Smooth muscle cell (in vitro differentiated cells): ENCODE measurements at regions not wholly inside any gene's neighbourhood (a gene's known extent, or its start where the extent isn't known, plus 50 kb on each side); places are given as distances from the start of the nearest gene placed in this dataset.

Experiments
- DNase-seq: peaks from one replicate; lab custom pipeline; 2025; ENCODE audit not compliant: unreplicated experiment; lab: John Stamatoyannopoulos, UW
- H2AFZ ChIP-seq: fragments of 200-600 bp; sonication (generic); 2 replicates; pipeline ENCODE4 v1.6.0; 2016; ENCODE audit warnings: antibody characterized with exemption, low read depth, mild to moderate bottlenecking
- H3F3A ChIP-seq: fragments of 200-600 bp; sonication (generic); 2 replicates; pipeline ENCODE4 v1.6.0; 2017; ENCODE audit warnings: antibody characterized with exemption, low read depth
- H3K27ac ChIP-seq: fragments of 200-600 bp; sonication (generic); 2 replicates; pipeline ENCODE4 v1.5.1; 2016; ENCODE audit warnings: low read depth, mild to moderate bottlenecking
- H3K27me3 ChIP-seq: fragments of 200-600 bp; sonication (generic); 2 replicates; pipeline ENCODE4 v1.6.1; 2016; ENCODE audit warnings: low read depth, mild to moderate bottlenecking
- H3K36me3 ChIP-seq: fragments of 200-600 bp; sonication (generic); 2 replicates; pipeline ENCODE4 v1.5.1; 2016; ENCODE audit warnings: low read depth
- H3K4me1 ChIP-seq: fragments of 200-600 bp; sonication (generic); 2 replicates; pipeline ENCODE4 v1.5.1; 2016; ENCODE audit warnings: low read depth
- H3K4me2 ChIP-seq: fragments of 200-600 bp; sonication (generic); 2 replicates; pipeline ENCODE4 v1.6.0; 2016; ENCODE audit warnings: mild to moderate bottlenecking
- H3K4me3 ChIP-seq: fragments of 200-600 bp; sonication (generic); 2 replicates; pipeline ENCODE4 v1.5.1; 2016; ENCODE audit warnings: mild to moderate bottlenecking
- H3K79me2 ChIP-seq: fragments of 200-600 bp; sonication (generic); 2 replicates; pipeline ENCODE4 v1.6.0; 2016; ENCODE audit warnings: low read depth, mild to moderate bottlenecking
- H3K9ac ChIP-seq: fragments of 200-600 bp; sonication (generic); 2 replicates; pipeline ENCODE4 v1.6.0; 2016; ENCODE audit warnings: low read depth
- H3K9me3 ChIP-seq: fragments of 200-600 bp; sonication (generic); replicated peaks from 2 replicates; pipeline ENCODE4 v1.5.1; 2016; ENCODE audit warnings: low read depth
- H4K20me1 ChIP-seq: fragments of 200-600 bp; sonication (generic); 2 replicates; pipeline ENCODE4 v1.6.0; 2016; ENCODE audit warnings: low read depth
- WGBS: methylation state at CpG from one replicate; pipeline ENCODE4 v1.1.7; 2016; ENCODE audit warnings: low lambda C conversion rate; 5-methylcytosine and 5-hydroxymethylcytosine counted together
- TF ChIP-seq, protein P1 (sequence below): fragments of 200-600 bp; sonication (generic); IDR thresholded peaks from 2 replicates; pipeline ENCODE4 v1.5.1; 2017; ENCODE audit warnings: borderline replicate concordance, mild to moderate bottlenecking, antibody characterized with exemption; ENCODE audit not compliant: insufficient read depth, poor library complexity, severe bottlenecking

DNA sequence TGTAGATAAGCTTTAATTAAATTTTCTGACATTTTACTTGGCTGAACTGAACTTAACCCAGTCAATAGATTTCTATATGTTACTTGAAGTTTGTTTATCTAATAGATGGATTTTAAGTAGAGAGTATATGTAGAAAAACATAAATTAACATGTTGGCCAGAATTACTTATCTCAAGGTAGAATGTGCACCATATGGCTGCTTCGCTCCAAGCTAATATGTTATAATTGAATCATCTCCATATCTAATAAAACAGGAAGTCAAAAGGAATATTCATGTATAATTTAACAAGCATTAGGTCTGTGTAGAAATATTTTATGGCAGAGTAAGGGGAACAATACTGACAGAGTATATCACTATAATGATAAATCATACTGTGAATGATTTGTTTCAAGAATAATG is 650.7 kb upstream of the ALCAM start:
- Histone ChIP-seq H3K4me3 (no peak overlapping the region), H3K79me2 (no peaks in the 10 kb centered on the region), H3K9ac (no peak overlapping the region), H3K4me2 (no peak overlapping the region), H3K4me1 (no peaks in the 10 kb centered on the region), H3K27me3 (no peaks in the 10 kb centered on the region), H3F3A (no peaks in the 10 kb centered on the region), H3K27ac (no peak overlapping the region), H4K20me1 (no peaks in the 10 kb centered on the region), H3K9me3 (no peaks in the 10 kb centered on the region), H2AFZ (no peak overlapping the region), H3K36me3 (no peaks in the 10 kb centered on the region)
- no peak for DNase-seq
- 100% methylated on average over 1 of the region's 1 CpG for WGBS
- TF ChIP-seq, protein P1, sequence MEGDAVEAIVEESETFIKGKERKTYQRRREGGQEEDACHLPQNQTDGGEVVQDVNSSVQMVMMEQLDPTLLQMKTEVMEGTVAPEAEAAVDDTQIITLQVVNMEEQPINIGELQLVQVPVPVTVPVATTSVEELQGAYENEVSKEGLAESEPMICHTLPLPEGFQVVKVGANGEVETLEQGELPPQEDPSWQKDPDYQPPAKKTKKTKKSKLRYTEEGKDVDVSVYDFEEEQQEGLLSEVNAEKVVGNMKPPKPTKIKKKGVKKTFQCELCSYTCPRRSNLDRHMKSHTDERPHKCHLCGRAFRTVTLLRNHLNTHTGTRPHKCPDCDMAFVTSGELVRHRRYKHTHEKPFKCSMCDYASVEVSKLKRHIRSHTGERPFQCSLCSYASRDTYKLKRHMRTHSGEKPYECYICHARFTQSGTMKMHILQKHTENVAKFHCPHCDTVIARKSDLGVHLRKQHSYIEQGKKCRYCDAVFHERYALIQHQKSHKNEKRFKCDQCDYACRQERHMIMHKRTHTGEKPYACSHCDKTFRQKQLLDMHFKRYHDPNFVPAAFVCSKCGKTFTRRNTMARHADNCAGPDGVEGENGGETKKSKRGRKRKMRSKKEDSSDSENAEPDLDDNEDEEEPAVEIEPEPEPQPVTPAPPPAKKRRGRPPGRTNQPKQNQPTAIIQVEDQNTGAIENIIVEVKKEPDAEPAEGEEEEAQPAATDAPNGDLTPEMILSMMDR: no peak

DNA sequence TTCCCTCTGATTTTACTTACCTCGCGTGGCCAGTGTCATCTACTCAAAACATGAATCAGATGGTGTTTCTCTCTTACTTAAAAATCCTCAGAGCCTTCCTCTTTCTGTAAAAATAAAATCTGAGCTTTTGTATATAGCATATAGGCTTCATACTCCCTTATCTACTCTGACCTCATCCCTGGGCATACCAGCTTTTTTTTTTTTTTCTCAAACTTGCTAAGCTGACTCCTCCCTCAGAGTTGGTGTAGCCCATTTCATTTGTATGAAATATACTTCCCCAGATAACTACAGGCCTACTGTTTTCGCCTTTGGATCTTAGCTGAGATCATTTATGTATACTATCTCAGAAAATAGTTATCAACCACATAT is 648.9 kb upstream of the ALCAM start:
- DNase-seq: no peak
- no peaks in the 10 kb centered on the region for H4K20me1 ChIP-seq
- no peak overlapping the region for H3K9ac ChIP-seq
- H3K9me3 ChIP-seq: no peaks in the 10 kb centered on the region
- H3K27me3 ChIP-seq: no peaks in the 10 kb centered on the region
- no peaks in the 10 kb centered on the region for H3F3A ChIP-seq
- TF ChIP-seq, protein P1: no peak
- WGBS: 68% methylated on average over 3 of the region's 3 CpGs
- H3K4me3 ChIP-seq: no peak overlapping the region
- no peaks in the 10 kb centered on the region for H3K4me1 ChIP-seq
- H3K4me2 ChIP-seq: no peak overlapping the region
- H3K36me3 ChIP-seq: no peaks in the 10 kb centered on the region
- no peaks in the 10 kb centered on the region for H3K79me2 ChIP-seq
- H3K27ac ChIP-seq: no peak overlapping the region
- peak overlapping the region; percentile 19 for H2AFZ ChIP-seq

DNA sequence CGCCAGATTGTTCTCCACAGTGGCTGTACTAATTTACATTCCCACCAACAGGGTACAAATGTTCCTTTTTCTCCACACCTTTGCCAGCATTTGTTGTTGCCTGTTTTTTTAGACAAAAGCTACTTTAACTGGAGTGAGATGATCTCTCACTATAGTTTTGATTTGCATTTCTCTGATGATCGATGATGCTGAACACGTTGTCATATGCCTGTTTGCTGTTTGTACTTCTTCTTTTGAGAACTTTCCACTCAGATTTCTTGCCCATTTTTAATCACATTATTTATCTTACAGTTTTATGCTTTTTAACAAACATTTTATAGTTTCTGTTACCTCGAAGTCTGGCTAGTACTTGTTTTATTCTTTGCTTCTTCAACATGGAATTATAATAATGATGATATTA is 643.7 kb upstream of the ALCAM start:
- no peak overlapping the region for H2AFZ ChIP-seq
- no peak overlapping the region for H3K27ac ChIP-seq
- TF ChIP-seq, protein P1: no peak
- no peaks in the 10 kb centered on the region for H4K20me1 ChIP-seq
- no peak overlapping the region for H3K9ac ChIP-seq
- H3K4me1 ChIP-seq: no peaks in the 10 kb centered on the region
- no peak overlapping the region for H3K4me3 ChIP-seq
- H3K9me3 ChIP-seq: no peaks in the 10 kb centered on the region
- no peaks in the 10 kb centered on the region for H3K27me3 ChIP-seq
- no peak for DNase-seq
- no peak overlapping the region for H3K4me2 ChIP-seq
- no peaks in the 10 kb centered on the region for H3K36me3 ChIP-seq
- H3K79me2 ChIP-seq: no peaks in the 10 kb centered on the region
- H3F3A ChIP-seq: no peaks in the 10 kb centered on the region
- WGBS: 88% methylated on average over 4 of the region's 4 CpGs

DNA sequence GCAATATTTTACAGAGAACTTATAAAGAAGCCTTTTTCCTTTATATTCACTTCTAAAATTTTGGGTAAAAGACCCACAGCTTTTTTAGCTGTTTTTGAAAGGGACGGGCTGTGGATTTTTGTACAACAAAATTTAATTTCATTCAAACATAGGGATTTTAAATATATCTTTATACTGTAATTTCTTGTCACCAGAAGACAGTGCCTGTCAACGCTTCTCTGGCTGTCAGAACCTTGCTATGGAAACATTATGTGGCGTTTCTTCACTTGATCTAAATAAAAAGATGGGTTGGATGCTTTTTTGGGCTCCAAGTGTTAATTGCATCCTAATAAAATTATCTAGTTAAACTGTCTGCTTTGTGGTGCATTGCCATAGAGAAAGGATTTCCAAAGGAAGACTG is 635.6 kb upstream of the ALCAM start:
- Histone ChIP-seq H3K27me3 (no peaks in the 10 kb centered on the region), H3K4me2 (no peak overlapping the region), H3K27ac (no peak overlapping the region), H3K9me3 (no peaks in the 10 kb centered on the region), H3F3A (no peaks in the 10 kb centered on the region), H3K9ac (no peak overlapping the region), H3K79me2 (no peaks in the 10 kb centered on the region), H2AFZ (no peak overlapping the region), H3K4me1 (no peaks in the 10 kb centered on the region), H3K36me3 (no peaks in the 10 kb centered on the region), H4K20me1 (no peaks in the 10 kb centered on the region), H3K4me3 (no peak overlapping the region)
- TF ChIP-seq, protein P1: no peak
- no peak for DNase-seq
- WGBS: 71% methylated on average over 3 of the region's 3 CpGs
